ENCODE measurements at regions not wholly inside any gene's neighbourhood (a gene's known extent, or its start where the extent isn't known, plus 50 kb on each side); places are given as distances from the start of the nearest gene placed in this dataset.

DNA sequence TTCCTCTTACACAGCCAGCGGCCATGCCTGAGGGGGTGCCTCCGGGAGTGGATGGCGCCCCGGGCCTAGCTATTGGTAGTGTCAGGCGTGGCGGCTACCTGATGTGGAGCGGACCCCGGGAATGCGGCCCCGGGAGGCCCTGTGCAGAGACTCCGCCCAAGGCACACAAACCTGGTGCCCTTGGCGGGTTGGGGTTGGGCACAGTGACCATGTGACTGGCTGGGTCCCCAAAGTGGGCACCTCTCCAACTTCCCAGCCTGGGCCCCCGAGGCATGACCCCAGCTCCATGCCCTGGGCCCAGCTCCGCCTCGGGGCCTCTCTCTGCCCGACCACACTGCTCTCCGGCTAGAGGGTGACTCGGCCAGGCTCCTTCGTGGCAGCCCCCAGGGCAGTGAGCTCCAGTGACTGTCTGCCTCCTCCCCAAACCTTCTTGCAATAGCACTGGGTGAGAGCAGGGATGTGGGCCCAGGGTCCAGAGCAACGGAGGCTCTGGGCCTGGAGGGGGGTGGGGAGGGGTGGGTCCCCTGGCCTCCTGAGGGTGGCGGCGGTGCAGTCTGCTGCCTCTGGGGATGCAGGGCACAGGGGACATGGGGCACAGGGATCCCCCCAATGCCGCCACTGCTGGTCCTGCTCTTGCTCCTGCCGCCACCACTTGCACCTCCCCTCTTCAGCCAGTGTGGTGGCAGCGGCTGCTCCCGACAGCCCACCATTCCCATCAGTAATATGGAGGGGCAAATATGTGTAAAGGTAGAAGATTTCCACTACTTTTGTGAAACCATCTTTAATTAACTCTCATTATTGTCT, 942.9 kb upstream of the EPHA7 start:
- dilution Hi-C loops (cut with MboI; ENCODE audit: extremely low pct_ligation_motif_present, low sequenced_read_pairs) = no loop called here
- H3K9ac ChIP-seq (ENCODE audit: control insufficient read depth, extremely low read depth, insufficient read depth, low read length) = no peak overlapping the region
- H3K4me1 ChIP-seq (ENCODE audit: control insufficient read depth, extremely low read depth, insufficient read depth, low read length) = no peaks in the 10 kb centered on the region
- no peak for TF ChIP-seq EZH2 (IDR thresholded peaks at IDR 0.05; ENCODE audit: low read length)
- TF ChIP-seq, protein P1, sequence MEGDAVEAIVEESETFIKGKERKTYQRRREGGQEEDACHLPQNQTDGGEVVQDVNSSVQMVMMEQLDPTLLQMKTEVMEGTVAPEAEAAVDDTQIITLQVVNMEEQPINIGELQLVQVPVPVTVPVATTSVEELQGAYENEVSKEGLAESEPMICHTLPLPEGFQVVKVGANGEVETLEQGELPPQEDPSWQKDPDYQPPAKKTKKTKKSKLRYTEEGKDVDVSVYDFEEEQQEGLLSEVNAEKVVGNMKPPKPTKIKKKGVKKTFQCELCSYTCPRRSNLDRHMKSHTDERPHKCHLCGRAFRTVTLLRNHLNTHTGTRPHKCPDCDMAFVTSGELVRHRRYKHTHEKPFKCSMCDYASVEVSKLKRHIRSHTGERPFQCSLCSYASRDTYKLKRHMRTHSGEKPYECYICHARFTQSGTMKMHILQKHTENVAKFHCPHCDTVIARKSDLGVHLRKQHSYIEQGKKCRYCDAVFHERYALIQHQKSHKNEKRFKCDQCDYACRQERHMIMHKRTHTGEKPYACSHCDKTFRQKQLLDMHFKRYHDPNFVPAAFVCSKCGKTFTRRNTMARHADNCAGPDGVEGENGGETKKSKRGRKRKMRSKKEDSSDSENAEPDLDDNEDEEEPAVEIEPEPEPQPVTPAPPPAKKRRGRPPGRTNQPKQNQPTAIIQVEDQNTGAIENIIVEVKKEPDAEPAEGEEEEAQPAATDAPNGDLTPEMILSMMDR (optimal IDR thresholded peaks at IDR 0.05 in 1 of 3, IDR thresholded peaks at IDR 0.05 in 1 of 3, conservative IDR thresholded peaks at IDR 0.05 in 1 of 3; ENCODE audit: extremely low read depth in 1 of 3, insufficient read depth in 2 of 3, low read length in 3 of 3) = no peak
- no peaks in the 10 kb centered on the region for H3K9me1 ChIP-seq (ENCODE audit: control insufficient read depth, extremely low read depth, insufficient read depth, low read length)
- no peaks in the 10 kb centered on the region for H4K20me1 ChIP-seq (ENCODE audit: control insufficient read depth, extremely low read depth, insufficient read depth, low read length)
- DNase-seq (ENCODE audit: low read depth, low spot score) (no peak), FAIRE-seq (no peak)
- no peaks in the 10 kb centered on the region for H3K36me3 ChIP-seq (ENCODE audit: control insufficient read depth in 2 of 2, extremely low read depth in 1 of 2, insufficient read depth in 2 of 2, low read length in 2 of 2)
- H3K27me3 ChIP-seq (ENCODE audit: control insufficient read depth, extremely low read depth, insufficient read depth, low read length) = no peaks in the 10 kb centered on the region
- H3K4me3 ChIP-seq (ENCODE audit: control insufficient read depth in 2 of 3, extremely low read depth in 1 of 3, insufficient read depth in 2 of 3, low read depth in 1 of 3, low read length in 3 of 3) = no peak overlapping the region
- no peaks in the 10 kb centered on the region for H3K79me2 ChIP-seq (ENCODE audit: control insufficient read depth, insufficient read depth, low read length)
- H3K27ac ChIP-seq (ENCODE audit: control insufficient read depth, insufficient read depth, low read length) = no peak overlapping the region
- H2AFZ ChIP-seq (ENCODE audit: control insufficient read depth, low read length) = no peak overlapping the region
- no peak overlapping the region for H3K4me2 ChIP-seq (ENCODE audit: control insufficient read depth, extremely low read depth, insufficient read depth, low read depth, low read length)
- no peaks in the 10 kb centered on the region for H3K9me3 ChIP-seq (ENCODE audit: control insufficient read depth, low read depth, low read length)

DNA sequence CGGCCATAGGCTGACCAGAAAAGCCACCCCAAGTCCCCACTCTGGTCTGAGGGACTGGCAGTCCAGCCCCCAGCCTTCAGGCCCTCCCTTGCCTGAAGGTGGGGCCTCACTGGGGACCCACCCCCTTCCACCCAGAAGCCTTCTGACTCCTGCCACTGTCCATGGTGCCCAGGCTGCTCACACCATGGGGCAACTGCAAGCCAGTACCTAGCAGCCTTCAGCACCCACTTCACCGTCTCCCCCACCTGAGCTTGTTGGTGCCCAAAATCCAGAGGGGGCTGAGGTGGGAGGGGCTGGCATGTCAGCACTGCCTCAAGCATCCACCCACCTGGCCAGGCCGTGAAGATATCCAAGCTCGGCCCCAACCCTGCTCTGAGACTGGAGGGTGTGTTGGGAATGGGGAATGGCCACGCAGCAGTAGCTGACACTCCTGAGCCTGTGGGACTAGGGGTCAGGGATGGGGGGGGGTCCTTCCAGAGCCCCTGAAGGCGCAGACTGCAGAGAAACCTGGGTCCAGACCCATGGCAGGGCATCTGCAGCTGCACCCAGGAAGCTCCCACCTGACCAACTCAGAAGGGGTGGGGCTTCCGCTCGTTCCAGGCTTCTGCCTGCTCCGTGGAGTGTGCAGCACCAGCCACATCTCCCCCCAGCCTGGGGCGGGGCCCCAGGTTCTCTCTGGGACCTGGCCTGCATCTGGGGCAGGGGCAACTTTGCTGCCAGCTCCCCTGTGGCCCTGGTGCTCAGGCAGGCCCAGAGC, 942.1 kb upstream of the EPHA7 start:
- TF ChIP-seq, protein P1 (optimal IDR thresholded peaks at IDR 0.05 in 1 of 3, IDR thresholded peaks at IDR 0.05 in 1 of 3, conservative IDR thresholded peaks at IDR 0.05 in 1 of 3; ENCODE audit: extremely low read depth in 1 of 3, insufficient read depth in 2 of 3, low read length in 3 of 3) = no peak
- TF ChIP-seq EZH2 (IDR thresholded peaks at IDR 0.05; ENCODE audit: low read length) = no peak
- Histone ChIP-seq H3K9me3 (ENCODE audit: control insufficient read depth, low read depth, low read length) (no peaks in the 10 kb centered on the region), H3K36me3 (ENCODE audit: control insufficient read depth in 2 of 2, extremely low read depth in 1 of 2, insufficient read depth in 2 of 2, low read length in 2 of 2) (no peaks in the 10 kb centered on the region), H2AFZ (ENCODE audit: control insufficient read depth, low read length) (no peak overlapping the region), H3K27me3 (ENCODE audit: control insufficient read depth, extremely low read depth, insufficient read depth, low read length) (no peaks in the 10 kb centered on the region), H3K79me2 (ENCODE audit: control insufficient read depth, insufficient read depth, low read length) (no peaks in the 10 kb centered on the region), H3K4me2 (ENCODE audit: control insufficient read depth, extremely low read depth, insufficient read depth, low read depth, low read length) (no peak overlapping the region), H3K9ac (ENCODE audit: control insufficient read depth, extremely low read depth, insufficient read depth, low read length) (no peak overlapping the region), H3K4me3 (ENCODE audit: control insufficient read depth in 2 of 3, extremely low read depth in 1 of 3, insufficient read depth in 2 of 3, low read depth in 1 of 3, low read length in 3 of 3) (no peak overlapping the region), H3K4me1 (ENCODE audit: control insufficient read depth, extremely low read depth, insufficient read depth, low read length) (no peaks in the 10 kb centered on the region), H3K9me1 (ENCODE audit: control insufficient read depth, extremely low read depth, insufficient read depth, low read length) (no peaks in the 10 kb centered on the region), H3K27ac (ENCODE audit: control insufficient read depth, insufficient read depth, low read length) (no peak overlapping the region), H4K20me1 (ENCODE audit: control insufficient read depth, extremely low read depth, insufficient read depth, low read length) (no peaks in the 10 kb centered on the region)
- DNase-seq (ENCODE audit: low read depth, low spot score) (no peak), FAIRE-seq (no peak)
- dilution Hi-C loops (cut with MboI; ENCODE audit: extremely low pct_ligation_motif_present, low sequenced_read_pairs) = no loop called here
